Midbrain (tissue), 1 donor: ENCODE measurements at regions not wholly inside any gene's neighbourhood (a gene's known extent, or its start where the extent isn't known, plus 50 kb on each side); places are given as distances from the start of the nearest gene placed in this dataset.
"Not testable (repeated sequence)": the region's sequence is repeated elsewhere in the genome, so short reads cannot be mapped to it uniquely, and the experiment has no call there.

Source experiments
- DNase-seq: peaks from one replicate; lab custom pipeline; 2025; lab: John Stamatoyannopoulos, UW

DNA sequence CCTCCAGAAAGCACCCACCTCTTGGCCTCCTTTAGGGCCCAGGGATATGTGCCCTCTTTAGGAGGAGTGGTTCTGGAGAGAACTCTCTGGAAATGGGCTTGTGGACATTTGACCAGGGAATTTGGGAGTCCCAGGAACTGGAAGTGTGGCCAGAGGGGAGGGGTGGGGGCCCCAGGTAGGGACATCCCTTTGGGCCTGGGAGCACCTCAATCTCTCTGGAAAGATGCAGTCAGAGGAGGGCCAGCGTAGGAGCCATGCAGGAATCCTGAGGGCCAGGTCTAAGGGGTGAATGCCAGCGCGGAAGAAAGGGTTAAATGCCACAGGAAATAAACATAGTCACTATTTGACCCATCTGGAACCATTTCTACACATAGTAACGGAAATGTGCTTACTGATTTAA, 50.3 kb upstream of the ITGA11 start:
- no peak for DNase-seq

DNA sequence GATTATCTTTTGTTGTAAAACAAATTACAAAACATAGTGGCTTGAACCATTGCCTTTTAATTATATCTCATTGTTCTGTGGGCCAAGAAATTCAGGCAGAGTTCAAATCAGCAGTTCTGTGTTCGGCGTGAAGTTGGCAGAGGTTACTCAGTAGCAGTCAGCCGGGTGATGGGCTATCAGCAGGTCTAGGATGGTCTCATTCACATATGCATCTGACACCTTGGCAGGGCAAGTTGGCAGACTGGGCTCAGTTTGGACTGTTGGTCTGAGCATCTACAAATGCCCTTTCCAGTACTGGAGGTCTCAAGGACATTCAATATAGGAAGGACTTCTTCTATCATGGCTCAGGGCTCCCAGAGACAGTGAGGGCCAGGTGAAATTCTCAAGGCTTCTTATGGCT, 51.2 kb upstream of the ITGA11 start:
- no peak for DNase-seq

DNA sequence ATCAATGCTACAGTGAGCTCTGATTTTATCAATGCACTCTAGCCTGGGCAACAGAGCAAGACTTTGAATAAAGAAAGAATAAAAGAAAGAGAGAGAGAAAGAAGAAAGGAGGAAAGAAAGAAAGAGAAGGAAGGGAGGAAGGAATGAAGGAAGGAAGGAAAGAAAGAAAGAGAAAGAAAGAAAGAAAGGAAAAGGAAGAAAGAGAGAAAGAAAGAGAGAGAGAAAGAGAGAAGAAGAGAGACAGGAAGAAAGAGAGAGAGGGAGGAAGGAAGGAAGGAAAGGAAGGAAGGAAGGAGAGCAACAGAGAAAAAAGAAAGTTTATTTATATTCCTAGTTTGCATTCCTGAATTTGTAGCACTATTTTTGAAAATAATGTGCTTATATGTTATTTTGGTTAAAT, 52.3 kb upstream of the ITGA11 start:
- DNase-seq, result no peak

DNA sequence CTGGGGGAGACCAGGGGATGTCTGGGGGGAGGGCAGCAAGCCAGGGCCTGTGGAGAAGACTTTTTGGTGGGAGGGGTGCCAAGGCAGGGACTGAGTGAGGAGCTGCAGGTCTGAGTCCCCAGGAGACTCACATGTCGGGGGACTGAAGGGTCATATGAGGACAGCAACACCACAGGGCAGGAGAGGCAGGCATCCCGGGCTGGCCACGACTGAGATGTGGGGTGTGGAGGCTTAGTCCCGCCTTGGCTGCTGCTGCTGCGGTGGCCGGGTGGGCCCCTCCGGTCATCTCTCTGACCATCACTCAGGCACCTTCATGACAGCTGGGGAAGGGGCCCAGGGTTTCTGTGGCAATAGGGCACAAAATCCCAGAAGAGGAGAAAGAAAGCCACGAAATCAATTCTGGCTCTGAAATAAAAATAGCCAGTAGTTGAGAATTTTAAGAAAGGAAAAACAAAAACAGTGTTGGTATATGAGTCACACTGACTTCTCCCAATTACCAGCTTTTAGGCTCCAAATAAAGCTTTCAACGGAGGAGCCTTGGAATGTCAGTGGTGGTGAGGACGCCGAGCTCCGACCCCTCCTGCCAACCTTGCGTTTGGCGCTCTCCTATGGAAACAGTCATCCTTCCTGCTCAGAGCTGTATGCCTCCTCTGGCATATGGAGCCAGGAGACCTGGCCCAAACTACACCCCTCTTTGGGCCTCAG, 52.9 kb upstream of the ITGA11 start:
- DNase-seq, result no peak

GRCh38 chr15:68485721-68486360, 53.9 kb upstream of the ITGA11 start:
- no peak for DNase-seq

DNA sequence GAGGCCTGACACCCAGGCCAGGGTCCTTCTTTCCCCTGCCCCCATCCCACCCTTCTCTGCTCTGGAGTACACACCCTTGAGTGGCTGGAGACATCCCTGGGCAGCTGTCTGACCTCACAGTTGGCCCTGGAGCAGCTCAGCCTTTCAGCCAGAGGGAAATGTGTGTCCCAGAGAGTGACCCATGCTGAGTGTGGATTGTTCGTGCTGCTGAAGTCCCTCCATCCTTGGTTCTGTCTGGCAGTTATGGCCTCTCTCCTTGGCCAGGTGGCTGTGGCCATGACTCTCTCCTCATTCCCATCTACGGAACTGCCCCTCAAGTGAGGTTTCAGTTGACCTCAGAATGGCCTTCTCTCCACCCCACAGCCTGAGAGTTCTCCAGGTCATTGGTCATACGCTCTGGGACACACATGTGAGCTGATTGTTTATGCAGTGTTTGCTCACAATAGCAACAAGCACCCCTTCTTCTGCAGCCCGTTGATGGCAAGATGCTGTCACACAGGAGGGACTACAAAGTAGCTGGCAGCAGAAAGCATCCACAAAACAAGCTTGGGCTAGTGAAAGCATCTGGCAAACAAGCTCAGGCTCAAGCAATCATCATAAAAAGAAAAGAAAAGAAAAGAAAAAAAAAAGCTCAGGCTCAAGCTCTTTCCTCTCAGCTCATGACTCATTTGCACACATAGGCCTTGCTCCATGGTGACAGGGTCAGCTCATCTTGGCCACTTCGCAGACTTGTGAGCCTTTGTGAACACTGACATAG, 55.3 kb upstream of the ITGA11 start:
- DNase-seq, result no peak

DNA sequence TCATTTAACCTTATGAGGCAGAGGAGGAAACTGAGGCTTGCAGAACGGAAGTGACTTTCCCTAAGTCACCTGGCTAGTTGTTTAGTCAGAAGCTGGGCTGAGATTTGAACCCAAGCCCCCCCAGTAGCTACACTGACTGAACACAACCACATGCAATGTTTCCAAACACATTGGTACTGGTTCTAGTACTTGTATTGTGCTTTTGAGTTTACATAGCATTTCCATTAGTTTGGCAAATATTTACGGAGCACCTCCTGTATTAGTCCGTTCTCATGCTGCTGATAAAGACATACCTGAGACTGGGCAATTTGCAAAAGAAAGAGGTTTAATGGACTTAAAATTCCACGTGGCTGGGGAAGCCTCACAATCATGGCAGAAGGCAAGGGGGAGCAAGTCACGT, 56.3 kb upstream of the ITGA11 start:
- DNase-seq, result no peak

- no peak for DNase-seq
These were observed 57.0 kb upstream of the ITGA11 start for GRCh38 chr15:68488966-68489365.

- DNase-seq, result no peak
These were observed 57.5 kb upstream of the ITGA11 start for GRCh38 chr15:68489421-68489820.

DNA sequence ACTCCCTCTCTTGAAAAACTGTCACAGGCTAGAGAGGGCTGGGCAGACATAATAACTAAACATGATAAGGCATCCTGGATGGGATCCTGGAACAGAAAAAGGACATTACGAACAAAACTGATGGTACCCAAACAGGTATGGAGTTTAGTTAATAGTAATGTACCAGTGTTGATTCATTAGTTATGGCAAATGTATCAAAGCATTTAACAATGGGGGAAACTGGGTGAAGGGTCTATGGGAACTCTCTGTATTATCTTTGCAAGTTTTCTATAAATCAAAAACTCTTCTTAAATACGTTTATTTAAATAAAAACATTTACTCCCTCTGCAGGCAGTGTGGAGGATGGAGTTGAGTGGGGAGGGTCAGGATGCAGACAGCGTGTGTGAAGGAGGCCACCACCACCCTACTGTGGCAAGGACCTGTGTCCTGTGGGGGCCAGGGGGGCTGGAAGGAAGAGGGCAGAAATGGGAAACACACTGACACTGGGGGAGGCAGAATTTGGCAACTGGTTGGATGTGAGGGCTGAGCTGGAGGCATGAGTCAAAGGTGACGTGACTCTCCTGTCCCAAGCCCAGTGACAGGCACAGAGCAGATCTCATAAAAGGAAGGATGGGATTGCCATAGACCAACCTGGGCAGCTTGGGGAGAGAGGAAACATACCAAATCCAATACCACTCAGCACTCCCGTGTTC, 59.6 kb upstream of the ITGA11 start:
- DNase-seq, result no peak

- no peak for DNase-seq
These were observed 60.9 kb upstream of the ITGA11 start for GRCh38 chr15:68492855-68493254.

- no peak for DNase-seq
These were observed 61.7 kb upstream of the ITGA11 start for GRCh38 chr15:68493629-68494028.

GRCh38 chr15:68494573-68495110, 62.7 kb upstream of the ITGA11 start:
- no peak for DNase-seq

DNA sequence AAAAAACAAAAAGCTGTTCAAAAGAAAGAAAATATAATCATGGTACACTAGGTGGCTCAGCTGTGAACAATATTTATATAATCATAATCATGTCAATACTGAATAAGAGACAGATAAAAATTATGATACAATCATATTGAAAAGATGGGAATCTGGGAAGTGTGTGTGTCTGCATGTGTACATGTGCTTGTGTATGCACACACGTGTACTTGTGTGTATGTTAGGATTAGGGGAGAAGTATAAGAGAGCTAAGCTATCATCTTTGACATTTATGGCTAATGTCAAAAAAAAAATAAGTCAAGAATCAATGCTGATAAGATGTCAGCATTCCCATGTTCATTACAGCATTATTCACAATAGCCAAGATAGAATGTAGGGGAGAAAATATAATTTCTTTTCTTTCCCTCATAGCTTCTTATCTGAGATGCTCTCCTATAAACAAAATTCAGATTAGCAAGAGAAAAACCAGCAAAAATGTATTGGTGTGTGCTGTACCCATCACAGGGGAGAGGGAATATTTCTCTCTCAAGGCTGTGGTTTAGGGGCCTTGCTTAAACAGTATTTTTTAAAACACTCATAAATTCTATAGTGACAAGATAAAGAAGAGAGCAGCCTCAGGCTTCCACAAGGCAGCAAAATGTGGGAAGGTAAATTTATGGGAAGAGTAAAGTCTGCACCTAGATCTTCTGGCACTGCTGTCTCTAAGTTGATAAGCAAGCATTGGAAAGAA, 63.4 kb upstream of the ITGA11 start:
- no peak for DNase-seq

DNA sequence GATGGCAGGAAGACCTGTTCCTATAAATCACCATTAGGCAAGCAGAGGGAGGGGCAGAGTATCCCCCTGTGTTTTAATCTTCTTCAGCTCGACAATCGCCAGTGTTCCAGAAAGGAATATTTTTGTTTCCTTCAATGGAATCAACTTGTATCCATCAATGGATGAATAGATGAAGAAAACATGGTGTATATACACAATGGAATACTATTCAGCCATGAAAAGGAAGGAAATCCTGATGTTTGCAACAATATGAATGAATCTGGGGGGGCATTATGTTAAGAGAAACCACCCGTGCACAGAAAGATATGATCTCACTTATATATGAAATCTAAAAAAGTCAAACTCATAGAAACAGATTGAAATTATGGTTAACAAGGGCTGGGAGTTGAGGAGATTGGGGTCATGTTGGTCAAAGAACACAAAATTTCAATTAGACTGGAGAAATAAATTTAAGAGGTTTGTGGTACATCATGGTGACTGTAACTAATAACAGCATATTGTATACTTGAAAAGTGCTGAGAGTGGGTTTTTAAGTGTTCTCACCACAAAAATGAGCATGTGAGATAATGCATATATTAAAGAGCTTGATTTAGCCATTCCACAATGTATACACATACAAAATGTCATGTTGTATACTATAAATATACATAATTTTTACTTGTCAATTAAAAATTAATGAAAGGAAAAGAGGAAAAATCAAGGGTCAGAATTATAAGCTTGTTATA, 64.2 kb upstream of the ITGA11 start:
- DNase-seq, result no peak

DNA sequence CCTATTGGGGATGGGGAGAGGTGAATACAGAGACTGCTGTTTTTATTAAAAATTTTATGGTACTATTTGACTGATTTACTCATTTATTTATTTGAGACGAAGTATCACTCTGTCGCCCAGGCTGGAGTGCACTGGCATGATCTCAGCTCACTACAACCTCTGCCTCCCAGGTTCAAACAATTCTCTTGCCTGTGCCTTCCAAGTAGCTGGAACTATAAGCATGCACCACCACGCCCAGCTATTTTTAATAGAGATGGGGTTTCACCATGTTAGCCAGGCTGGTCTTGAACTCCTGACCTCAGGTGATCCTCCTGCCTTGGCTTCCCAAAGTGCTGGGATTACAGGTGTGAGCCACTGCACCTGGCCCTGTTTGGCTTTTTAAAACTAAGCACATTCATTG, 64.8 kb upstream of the ITGA11 start:
- not testable (repeated sequence) for DNase-seq

GRCh38 chr15:68497206-68497910, 65.4 kb upstream of the ITGA11 start:
- DNase-seq, result no peak

GRCh38 chr15:68498076-68498475, 66.1 kb upstream of the ITGA11 start:
- no peak for DNase-seq

DNA sequence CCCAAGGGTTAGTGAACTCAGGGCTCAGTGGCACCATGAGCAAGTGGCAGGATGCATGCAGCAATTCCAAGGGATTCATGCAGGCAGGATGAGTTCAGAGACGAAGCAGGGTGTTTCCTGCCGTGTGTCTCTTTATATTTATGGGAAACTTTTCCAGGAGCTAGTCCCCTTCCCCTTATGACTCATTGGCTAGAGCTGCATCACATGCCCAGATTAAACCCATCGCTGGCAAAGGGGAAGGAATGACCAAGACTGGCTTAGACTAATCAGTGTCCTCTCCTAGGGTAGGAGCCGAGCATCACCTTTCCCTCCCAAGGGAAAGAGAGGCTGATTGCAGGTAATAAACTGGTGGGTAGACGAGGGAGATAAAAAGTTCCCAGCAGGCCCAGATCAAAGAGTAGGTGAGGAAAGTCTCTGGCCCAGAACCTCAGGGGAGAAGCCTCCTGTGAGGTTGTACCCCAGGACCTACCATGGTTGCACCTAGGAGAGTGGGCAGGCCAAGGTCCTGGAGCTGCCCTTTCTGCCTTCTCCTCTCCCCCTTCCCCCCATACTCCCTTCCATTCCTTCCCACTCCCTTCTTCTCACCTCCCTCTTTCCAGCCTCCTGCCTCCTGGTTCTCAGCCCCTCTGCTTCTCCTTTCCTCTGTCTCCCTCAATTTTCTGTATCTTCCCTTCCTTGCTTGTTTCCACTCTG, 67.8 kb upstream of the ITGA11 start:
- no peak for DNase-seq
